ENCODE measurements at regions not wholly inside any gene's neighbourhood (a gene's known extent, or its start where the extent isn't known, plus 50 kb on each side); places are given as distances from the start of the nearest gene placed in this dataset.

- DNase-seq (ENCODE audit: low read depth in 2 of 2) = no peak
Observed at GRCh38 chr2:160630801-160631590, 137.4 kb upstream of the RBMS1 start.

DNA sequence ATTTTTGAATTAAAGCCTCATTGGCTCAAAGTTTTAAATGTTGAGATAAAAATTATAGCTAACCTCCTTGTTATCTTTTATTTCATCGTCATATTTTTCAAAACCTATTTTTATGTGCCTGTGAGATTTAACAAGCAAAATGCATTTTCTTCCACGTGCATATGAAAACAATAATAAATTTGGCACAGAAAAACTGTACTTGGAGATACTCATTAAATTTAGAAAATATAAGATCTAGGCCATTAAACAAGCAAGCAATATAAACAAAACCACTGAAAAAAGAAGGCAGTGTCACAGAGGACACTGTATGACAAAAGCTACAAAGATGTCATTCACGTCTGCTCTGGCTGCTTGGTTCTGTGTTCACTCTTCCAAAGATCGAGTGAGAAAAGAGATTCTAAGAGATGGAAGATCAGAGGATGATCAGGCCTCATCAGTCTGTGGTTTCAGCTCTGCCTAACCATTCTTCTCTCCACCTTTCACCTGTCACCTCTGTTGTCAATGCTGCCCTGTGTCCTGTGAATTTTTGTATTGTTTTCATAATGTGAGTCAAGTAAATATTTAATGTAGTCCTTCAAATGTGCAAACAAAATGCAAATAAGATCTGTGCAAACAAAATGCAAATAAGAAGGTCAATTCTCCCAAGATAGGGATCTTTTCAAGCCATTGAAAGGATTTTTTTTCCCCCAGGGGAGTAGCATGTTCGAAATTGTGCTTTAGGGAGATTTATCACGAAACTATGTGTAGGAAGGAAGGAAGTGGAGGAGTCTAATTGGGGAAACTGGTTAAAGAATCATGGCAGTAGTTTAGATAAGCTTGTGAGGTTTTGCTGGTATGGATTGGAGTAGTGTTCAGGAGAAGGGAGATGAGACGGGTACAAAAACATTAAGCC is 138.7 kb upstream of the RBMS1 start:
- DNase-seq (ENCODE audit: low read depth in 2 of 2) = no peak

- DNase-seq (ENCODE audit: low read depth in 2 of 2) = no peak
Observed at GRCh38 chr2:160634436-160634835, 140.8 kb upstream of the RBMS1 start.

DNA sequence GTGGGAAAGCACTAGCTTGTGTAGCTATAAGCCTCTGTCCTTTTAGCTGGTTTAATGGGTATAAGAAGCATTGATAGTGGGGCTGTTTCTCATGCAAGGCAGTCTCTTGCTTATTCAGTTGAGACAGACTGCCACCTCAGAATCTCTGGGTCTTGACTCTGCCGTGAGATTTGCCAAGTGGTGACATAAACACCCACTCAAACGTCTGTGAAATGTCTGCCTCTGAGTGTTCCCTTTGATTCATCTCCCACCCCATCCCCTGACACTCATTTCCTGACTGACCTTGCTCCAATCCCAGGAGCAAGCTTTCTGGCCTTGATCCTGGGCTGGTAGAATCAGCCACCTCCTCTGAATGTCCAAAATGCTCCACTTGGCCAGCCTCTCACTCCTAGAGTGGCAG is 141.9 kb upstream of the RBMS1 start:
- DNase-seq (ENCODE audit: low read depth in 2 of 2) = no peak

DNA sequence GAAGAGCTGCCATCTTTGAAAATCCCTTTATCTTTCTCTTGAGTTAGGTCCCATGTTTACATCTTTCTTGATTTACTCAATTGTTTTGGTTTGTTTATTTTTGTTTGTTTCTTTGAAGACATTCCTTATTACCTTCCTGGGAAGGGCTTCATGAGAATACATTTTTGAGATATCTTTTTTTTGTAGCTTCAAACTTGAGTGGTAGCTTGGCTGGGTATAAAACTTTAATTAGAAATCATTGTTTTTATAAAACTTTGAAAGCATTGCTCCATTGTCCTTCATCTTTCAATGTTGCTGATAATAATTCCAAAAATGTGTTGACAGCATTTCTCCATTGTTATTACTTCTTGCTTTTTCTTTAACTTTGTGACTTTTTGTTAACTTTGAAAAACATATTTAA is 145.9 kb upstream of the RBMS1 start:
- no peak for DNase-seq (ENCODE audit: low read depth in 2 of 2)

DNA sequence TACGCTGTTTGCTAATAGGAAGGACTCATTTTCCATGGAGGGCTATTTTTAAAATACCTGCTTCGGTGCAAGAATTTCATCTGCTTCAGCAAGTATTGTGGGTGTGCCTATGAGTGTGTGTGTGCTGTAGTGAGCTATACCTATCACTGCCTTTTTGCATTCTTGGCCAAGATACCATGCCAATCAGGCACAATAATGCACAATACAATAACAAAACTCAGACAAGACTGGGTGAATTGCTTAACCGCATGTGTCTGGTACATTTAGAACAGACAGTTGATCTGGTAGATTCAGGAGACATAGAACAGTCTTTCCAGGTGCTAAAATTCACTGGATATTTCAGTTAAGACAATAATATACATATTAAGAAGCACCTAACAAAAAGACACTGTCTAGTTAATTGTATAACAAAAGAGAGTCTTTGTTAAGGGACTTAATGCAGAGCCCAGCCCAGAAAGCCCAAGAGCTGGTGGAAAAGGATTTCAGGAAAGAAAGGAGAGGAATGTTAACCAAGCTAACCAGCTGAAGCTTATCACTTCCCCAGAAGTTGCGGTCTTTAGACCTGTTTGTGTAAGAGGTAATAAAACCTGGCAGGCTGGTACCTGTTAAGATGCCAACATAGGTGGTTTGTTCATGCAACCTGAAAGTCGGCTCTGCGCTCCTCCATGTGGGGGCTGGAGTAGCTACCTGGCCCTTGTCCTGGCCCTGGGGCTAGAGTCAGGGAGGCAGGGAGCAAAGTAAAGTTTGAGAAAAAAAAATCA is 153.3 kb upstream of the RBMS1 start:
- no peak for DNase-seq (ENCODE audit: low read depth in 2 of 2)

DNA sequence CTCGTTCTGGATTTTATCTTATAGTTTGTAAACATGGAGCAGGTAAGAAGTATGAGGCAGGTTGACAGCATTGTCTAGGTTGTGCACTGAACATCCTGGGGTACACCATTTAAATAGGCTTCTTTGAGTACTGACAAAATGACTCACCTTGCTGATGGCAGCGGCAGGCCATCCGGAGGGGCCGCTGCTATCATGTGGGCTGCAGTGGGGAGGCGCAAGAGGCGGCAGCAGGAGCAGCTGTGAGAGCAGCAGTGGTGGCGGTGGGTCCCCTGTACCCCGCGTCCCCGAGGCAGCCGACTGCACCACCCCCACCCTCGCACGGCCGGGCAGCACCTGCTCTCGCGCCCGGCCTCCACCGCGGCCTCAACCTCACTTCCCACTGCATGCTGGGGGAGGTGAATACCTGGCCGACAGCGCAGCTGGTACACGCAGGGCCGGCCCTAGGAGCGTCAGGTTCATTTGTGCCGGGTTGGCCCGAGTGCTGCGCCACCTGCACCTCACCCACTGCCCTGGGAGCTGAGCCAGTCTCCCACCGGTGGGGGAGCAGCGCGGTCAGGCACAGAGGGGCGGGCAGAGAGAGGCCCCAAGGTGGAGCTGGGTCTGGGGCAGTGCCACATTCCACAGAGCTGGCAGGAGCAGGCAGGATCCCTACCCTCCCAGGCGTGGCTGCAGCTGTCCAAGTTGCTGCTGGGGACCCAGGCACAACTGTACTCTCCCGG is 154.5 kb upstream of the RBMS1 start:
- no peak for DNase-seq (ENCODE audit: low read depth in 2 of 2)

DNA sequence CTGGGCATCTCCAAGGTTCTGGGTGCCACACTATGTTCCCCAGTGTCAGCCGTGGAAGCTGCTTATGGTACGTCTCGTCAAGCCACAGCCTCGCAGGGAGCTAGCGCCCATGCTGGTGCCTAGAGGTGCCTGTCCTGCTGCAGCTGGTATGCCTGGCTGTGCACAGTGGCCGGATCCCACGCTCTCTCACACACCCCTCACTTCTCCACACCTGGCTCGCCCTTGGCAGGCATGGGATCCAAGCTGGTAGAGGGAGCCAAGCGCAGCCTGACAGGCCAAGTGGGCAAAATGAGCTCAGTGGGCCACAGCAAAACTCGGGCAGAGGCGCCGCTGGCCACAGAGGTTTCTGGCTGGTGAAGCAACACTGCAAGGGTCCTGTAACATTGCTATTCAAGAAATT is 156.1 kb upstream of the RBMS1 start:
- DNase-seq (ENCODE audit: low read depth in 2 of 2) = no peak

GRCh38 chr2:160650196-160651118 is 156.8 kb upstream of the RBMS1 start:
- no peak for DNase-seq (ENCODE audit: low read depth in 2 of 2)

GRCh38 chr2:160651416-160652200 is 158.0 kb upstream of the RBMS1 start:
- no peak for DNase-seq (ENCODE audit: low read depth in 2 of 2)

GRCh38 chr2:160652236-160652635 is 158.6 kb upstream of the RBMS1 start:
- DNase-seq (ENCODE audit: low read depth in 2 of 2) = peak; percentile 41 to 42

- no peak for DNase-seq (ENCODE audit: low read depth in 2 of 2)
Observed at GRCh38 chr2:160657196-160657595, 163.6 kb upstream of the RBMS1 start.

GRCh38 chr2:160658851-160659250 is 165.2 kb upstream of the RBMS1 start:
- DNase-seq (ENCODE audit: low read depth in 2 of 2) = no peak

DNA sequence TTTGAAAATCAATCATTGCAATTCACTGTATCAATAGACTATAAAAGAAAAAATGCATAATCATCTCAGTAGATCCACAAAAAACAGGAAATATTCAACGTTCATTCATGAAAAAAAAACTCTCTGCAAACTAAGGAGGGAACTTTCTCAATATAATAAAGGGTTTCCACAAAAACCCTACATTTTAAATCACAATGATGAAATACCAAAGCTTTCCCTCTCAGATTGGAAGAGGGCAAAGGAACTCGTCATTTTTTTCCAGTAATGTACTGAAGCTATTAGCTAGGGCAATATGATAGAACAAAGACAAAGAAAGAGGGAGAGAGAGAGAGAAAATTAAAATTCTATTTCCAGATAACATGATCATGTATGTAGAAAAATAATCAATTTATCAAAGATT is 167.1 kb upstream of the RBMS1 start:
- DNase-seq (ENCODE audit: low read depth in 2 of 2) = no peak

- DNase-seq (ENCODE audit: low read depth in 2 of 2) = no peak
Observed at GRCh38 chr2:160664603-160665140, 171.1 kb upstream of the RBMS1 start.

DNA sequence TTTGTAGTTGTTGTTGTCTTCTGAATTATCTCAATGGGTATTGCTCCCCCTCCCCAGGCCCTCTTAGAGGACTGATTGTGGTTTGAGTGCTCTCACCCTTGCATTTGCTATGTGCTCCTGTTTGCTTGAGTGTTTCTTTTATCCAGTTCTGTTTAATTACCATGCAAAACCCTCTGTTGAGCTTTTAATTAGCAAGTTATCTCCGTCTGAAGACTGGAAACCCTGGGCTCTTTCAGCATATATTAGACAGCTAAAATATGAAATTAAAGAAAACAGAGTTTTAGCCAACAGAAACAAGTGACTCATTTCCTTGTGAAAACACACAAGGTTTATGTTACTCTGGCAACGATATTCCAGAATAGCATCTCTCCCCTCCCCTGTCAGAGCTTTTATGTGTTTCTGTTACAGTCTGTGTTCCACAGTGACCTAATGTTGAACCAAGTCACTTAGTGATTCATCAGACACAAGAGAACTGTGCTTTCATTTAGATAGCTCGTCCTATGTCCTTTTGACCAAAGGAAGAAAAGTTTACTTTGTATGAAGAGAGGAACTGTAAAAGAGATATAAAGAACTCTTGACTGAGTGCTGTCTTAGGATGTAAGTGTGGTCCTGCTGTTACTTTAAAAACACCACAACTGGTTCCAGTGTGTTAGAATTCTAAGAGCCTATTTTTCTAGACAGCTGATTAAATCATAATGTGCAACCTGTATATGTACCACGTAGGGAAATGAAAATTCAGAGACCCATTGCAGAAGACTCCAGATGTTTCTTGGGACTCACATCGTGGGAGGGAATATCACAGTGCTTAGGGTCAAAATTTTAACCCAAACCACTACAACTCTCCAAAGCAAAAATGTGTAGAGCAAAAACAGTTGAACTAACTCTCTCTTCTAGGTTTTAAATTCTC is 172.8 kb upstream of the RBMS1 start:
- DNase-seq (ENCODE audit: low read depth in 2 of 2) = no peak

DNA sequence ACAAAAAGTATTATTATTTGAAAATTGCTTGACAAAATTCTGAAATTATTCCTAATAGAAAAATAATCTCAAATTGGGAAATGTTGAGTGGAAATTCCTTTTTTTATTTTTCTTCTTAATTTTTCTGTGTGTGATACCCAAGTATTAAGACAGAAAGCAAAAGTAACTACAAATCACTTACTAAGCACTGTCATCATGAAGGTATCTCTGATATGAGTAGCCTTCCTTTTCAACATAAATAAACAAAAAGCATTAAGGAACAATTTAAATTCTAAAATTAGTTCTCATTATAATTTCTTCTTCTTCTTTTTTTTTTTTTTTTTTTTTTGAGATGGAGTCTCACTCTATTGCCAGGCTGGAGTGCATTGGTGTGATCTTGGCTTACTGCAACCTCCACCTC is 174.2 kb upstream of the RBMS1 start:
- DNase-seq (ENCODE audit: low read depth in 2 of 2) = no peak

- DNase-seq (ENCODE audit: low read depth in 2 of 2) = no peak
Observed at GRCh38 chr2:160670618-160671017, 177.0 kb upstream of the RBMS1 start.
